ENCODE measurements at regions not wholly inside any gene's neighbourhood (a gene's known extent, or its start where the extent isn't known, plus 50 kb on each side); places are given as distances from the start of the nearest gene placed in this dataset.

DNA sequence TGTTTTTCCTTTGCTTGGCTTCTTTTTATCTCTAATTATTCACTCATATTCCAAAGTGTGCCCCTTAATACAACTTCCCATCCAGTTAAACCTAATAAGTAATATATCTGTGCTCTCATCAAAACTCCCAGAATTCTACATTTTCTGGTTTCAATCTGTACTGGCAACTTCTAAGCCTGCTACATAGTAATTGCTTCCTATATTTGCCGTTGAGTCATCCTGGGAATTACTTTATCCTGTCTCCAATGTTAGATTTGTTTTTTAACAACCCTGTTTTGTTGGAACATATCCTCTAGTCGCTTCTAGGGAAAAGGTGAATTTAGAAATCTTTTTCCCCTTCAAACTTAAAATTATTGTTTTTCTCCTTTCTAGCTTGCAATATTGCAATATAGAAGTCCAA is 620.5 kb upstream of the PKN2 start:
- DNase-seq (ENCODE audit: low read depth): no peak

DNA sequence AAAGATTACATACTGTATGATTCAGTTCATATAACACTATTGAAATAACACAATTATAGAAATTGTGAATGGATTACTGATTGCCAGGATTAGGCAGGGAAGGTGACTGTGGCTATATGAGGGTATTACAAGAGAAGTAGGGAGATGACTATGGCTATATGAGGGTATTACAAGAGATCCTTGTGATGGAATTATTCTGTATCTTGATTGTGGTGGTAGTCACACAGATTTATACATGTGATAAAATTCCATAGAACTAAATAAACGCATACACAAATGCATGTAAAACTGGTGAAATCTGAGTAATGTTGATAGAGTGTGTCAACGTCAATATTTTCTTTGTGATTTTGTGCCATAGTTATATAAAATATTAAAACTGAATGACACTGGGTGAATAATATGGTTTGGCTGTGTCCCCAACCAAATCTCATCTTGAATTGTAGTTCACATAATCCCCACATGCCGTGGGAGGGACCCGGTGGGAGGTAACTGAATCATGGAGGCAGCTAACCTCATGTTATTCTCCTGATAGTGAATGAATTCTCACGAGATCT is 615.6 kb upstream of the PKN2 start:
- no peak for DNase-seq (ENCODE audit: low read depth)

DNA sequence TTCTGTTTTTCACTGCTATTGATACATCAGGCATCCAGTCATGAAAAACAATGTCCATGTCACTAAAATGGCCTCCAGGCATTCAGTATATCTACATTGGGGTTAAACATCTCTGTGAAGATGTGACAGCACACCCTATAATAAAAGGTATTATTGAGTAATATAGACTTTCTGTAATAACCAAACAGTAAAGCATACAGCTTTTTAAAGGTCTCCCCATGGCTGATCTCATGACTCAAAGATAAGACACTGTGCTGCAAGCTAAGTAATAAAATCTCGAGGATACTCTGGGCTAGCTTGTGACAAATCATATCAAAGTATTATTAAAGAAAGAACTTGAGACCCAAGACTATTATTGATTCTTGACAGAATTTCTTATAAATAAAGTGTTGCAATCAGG is 613.1 kb upstream of the PKN2 start:
- no peak for DNase-seq (ENCODE audit: low read depth)

DNA sequence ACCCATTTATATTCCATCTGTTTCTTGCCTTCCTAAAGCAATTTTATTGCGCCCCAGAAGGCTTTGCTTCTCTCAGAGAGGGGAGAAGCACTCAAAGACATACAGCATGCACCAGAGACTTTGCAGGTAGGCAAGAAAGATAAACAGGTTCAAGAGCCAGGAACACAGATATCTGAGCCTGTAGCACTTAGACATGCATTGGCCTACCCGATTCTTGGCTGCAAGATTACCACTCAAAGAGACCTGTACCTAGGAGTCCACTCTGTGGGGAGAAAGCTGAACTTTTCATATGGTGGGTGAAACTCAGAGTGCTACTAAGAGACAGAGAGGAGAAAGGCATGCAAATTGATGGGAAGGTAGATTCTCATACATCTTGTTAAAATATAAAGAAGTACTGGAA is 609.4 kb upstream of the PKN2 start:
- no peak for DNase-seq (ENCODE audit: low read depth)

DNA sequence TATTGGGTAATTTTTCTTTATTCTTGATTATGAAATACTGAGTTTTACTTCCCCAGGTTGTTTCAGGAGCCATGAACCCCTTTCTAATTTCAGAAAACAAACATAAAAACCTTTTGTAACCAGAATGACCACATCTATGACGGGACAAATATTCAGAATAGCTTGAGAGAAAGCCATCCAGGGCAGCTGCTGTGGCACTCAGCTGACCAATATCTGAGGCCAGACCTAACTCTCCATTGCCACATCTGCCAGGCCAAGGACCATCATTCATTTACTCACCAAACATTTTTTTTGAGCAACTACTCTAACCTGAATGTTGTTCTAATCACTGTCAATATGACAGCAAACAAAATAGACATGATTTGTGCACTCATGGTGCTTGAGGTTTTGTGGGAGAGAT is 608.3 kb upstream of the PKN2 start:
- DNase-seq (ENCODE audit: low read depth): no peak

DNA sequence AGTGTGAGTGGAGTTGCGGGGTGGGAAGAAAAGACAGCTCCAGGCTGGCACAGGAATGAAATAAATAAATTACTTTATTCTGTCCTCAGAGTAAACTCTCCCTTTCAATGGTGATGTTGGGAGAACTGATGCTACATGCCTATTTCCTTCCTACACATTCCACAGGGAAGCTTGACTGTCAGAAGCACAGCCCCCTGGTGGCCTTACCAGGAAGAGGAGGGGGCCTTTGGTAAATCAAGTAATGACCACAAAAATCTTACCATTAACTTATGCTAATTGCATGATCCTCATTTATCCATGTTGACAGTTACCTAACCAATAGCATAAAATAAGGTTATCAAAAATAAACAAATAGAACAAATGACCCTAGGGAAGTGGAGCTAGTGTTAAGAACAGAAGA is 605.0 kb upstream of the PKN2 start:
- peak; percentile 18 for DNase-seq (ENCODE audit: low read depth)

DNA sequence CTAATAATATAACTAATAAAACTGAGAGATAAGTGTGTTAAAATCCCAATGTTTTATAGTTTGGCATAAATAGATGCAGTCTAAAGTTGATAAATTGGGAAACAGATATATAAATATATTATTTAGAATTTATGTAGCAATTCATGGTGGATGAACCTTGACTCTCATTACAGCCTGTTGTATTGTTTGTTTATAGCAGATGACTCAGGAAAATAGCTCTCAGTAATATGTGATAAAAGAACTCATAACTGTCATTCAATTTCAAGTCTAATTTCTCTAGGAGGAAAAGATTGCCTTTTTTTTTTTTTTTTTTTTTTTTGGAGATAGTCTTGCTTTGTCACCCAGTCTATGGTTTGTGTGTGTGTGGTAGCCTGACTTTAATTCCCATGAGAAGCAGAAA is 603.2 kb upstream of the PKN2 start:
- no peak for DNase-seq (ENCODE audit: low read depth)

DNA sequence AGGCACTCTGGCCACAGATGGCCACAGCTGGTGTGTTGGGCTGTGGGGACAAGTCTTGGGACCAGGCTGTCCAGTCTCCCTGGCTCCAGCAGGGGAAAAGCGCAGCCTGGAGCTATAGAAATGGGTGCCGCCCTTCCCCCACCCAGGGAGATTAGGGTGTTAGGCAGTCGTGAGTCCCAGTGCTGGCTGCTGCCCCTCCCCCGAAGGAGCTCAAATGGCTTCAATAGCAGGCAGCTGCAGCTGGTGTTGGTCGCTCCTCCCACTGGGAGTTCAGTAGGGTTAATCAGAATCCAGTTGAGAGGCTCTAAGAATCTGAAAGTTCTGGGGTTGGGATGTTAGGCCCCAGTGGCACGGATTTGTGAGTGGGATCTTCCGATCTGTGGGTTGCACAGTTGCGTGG is 595.6 kb upstream of the PKN2 start:
- DNase-seq (ENCODE audit: low read depth): no peak

DNA sequence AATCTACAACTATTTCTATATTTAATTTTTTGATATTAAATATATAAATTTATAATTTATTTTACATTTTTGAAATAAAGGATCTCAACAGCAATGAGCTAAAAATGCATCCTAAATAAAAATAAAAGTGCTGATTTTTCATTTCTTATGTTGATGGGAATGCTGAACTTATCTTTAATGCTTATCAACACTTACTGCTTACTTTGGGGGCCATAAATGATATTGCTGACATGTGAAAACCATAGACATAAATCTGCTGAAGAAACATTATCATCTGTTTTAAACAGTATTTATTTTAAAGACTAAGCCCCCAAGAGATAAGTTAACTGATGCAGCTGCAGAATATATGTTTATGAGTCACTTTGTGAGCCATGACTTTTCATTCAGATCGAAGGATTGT is 594.1 kb upstream of the PKN2 start:
- no peak for DNase-seq (ENCODE audit: low read depth)

DNA sequence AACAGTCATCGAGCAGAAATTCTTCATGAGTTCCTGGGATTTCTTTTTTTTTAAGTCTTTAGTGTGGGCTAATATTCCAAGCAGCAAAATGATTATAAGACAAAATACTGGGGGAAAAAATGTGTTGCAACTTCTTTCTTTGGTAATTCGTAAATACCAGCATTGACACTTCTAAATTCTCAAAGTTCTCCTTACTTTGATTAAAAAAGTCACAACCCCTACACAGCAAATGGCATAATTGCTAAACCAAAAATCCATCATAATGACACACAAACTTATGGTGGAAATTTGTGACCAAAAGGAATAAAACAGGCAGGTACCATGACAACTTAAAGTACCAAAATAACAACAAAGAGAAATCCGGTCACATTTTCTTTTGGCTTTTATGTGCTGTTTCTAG is 585.2 kb upstream of the PKN2 start:
- no peak for DNase-seq (ENCODE audit: low read depth)

DNA sequence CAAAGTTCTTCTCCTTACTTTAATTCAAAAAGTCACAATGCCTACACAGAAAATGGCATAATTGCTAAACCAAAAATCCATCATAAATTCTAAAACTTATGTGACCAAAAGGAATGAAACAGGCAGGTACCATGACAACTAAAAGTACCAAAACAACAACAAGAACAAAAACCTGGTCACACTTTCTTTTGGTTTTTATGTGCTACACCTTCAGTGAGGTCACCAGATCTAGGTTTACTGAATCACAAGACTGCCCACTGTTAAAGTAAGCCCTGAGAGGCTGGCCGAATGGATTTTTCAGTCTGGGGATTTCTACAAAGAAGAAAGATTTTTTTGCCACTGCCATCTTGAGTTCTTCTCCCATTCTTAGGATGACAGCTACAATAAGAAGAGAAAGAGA is 583.0 kb upstream of the PKN2 start:
- no peak for DNase-seq (ENCODE audit: low read depth)

DNA sequence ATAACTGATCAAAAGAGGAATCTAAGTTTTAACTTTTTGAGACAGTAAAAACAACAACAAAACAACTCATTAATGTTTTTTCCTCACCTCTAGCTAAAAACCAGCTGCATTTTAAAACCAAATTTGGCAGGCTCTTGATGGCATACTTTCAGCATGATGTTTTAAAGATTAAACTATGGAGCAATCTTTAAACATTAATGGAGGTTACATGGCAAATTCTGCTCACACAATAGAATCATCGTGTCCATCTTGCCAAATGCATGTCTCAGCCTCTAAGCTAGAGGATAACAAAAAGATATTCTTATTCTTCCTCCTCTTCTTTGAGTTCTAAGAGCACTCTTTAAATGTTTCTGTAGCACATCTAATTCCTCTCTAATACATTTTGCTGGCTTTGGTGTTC is 579.8 kb upstream of the PKN2 start:
- no peak for DNase-seq (ENCODE audit: low read depth)

DNA sequence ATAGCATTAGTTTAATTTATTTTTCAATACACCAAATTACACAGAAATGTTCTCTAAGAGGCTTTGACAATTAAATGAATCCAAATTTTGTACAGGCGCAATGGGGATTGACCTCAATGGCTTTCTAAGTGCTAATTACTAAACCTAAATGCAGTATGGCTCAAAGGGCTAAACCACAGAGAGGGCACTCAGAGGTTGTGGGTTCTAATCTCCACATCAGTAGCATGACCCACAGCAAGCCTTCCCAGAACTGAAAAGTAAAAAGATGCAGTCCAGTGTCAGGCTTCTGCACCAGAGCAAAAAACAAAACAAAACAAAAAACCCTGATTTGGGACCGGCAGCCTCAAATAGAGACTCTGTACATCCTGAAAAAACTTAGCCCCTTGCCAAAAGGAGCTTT is 579.2 kb upstream of the PKN2 start:
- no peak for DNase-seq (ENCODE audit: low read depth)

DNA sequence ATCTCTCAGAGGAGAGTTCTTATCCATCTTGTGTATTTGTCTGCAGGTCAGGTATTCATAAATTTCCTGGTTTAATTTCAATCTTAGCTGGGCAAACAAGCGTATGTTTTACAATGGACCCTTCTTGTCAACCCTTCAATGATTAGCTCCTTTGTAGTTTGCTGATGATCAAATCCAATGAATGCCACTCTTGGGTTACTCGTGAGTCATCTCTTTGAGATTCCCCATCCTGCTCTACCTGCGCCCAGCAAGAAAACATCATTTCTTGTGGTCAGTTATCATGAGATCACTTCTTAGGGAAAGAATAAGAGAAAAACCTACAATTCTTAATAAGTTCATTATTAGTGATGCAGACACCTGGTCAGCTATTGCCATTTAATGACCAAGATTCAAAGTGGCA is 572.3 kb upstream of the PKN2 start:
- DNase-seq (ENCODE audit: low read depth): no peak

DNA sequence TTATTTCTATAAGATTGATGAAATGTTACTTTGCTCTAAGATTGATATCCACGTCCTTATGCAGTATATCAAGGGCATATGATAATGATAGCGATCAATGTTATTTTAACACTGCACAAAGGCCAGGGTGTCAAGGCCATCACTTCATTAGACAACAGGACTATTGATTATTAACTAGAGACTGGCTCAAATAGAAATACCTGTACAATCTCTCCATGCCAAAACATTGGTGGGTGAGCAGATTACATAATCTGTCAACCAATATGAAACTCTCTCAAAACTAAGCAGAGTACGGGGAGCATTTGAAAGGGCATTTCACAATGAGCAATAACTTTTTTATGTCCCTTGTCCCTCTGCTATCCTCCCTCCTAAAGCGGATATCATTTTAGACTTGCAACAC is 566.5 kb upstream of the PKN2 start:
- no peak for DNase-seq (ENCODE audit: low read depth)

DNA sequence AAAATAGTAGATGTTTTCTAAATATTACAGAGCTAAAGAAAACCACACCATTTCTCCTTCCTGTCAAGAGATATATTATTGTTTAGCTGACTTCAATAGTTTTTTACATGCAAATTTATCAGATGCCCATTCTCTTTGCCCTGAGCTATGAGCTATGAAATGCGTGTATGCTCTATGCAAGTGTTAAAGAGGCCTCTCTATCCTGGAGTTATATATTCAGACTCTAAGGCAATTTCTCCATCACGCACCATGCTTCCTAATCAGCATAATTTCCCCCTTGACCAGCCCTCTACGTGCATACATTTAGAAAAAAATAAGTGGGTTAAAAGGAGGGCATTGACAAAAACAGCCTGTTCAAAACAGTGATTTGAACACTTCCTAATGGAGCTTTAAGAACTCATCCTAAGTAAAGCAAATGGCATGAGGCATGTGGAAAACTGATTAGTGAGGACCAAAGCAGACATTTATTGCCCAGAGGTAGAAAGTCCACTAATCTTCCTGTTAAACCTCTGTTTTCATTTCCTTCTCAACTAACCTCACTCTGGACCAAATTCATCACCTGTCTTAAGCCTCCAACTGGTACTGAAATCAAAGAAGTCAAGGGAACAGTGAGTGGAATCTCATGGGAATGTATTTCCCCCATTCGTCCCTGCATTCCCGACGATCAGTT is 565.8 kb upstream of the PKN2 start:
- no peak for DNase-seq (ENCODE audit: low read depth)

DNA sequence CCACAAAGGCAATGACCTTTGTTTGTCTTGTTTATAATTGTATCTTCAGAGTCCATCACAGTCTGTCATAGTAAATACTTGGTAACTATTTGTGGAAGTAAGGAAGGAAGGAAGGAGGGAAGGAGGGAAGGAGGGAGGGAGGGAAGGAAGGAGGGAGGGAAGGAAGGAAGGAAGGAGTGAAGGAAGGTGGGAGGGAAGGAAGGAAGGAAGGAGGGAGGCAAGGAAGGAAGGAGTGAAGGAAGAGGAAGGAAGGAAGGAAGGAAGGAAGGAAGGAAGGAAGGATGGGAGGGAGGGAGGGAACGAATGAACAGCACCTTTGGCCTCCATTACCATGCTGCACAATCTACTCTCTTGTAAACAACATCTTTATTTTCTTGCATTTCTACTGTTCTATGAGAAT is 559.5 kb upstream of the PKN2 start:
- DNase-seq (ENCODE audit: low read depth): no peak

DNA sequence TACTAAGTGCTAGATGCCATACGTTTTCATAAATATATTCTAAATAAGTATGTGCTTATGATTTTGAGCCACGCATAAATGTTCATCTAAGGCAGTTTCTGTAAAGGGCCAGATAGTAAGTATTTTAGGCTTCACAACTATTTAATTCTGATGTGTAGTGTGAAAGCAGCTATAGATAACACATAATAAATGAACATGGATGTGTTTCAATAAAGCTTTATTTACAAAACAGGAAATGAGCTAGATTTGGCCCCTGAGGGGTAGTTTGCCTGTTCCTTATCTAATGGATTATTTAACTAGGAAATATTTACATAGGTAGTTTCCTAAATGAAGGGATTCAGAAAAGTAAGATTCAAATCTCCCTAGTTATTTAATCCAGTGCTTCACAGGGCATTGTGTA is 557.6 kb upstream of the PKN2 start:
- no peak for DNase-seq (ENCODE audit: low read depth)

DNA sequence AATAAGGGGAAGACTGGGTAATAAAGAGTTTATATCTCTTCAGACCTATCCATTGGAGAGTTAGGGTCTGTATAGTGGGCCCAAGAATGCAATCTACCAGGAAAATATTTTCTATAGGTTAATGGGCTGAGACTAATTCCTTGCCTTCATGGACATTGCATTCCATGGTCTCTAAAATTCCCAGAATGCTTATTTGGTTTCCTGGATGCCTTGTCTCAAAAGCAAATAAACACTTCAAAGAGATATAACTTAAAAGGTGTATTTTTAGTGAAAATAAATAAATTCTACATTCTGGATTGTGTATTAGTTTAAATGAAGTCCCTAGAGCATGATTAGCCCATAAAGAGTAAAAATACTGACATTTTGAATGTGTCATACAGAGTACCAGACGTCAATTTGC is 550.1 kb upstream of the PKN2 start:
- no peak for DNase-seq (ENCODE audit: low read depth)

DNA sequence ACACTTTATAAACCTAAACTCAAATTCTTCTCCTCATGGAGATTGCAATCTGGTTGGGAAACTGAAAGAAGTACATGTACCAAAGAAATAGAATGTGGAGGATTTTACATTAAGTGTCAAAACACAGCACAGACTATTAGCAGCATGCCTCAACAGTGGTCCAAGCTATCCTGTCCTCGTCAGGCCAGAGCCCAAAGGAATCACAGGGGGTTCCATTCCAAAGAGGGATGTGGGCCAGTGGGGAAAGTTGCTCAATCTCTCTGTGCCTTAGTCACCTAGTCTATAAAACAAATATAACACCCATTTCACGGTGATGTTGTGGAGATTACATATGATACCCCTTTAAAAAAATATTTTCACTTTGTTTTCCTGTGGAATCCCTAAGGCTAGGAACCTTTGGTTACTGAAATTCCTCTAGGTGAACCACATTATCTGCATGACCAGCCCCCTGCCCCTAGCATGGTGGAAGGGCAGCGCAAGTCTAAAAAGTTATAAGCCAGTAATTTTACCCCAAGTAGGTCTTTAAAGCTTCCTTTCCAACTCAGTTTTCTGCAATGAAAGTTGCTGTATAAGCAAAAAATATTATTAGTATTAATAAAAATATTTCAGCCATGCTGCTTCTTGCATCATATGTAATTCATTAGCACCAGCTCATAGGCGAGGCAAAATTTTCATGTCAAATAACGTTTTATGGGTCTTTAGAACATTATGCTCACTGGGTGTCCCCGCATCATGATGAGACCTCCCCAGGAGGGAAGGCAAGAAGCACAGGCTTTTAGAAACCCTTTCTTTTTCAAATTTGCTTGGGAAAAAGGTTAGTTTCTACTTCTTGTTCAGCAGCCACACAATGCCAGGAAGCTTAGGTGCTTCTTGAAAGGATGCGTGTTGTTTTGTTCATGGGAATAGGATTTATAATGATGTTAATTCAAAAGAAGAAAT is 548.8 kb upstream of the PKN2 start:
- DNase-seq (ENCODE audit: low read depth): no peak

DNA sequence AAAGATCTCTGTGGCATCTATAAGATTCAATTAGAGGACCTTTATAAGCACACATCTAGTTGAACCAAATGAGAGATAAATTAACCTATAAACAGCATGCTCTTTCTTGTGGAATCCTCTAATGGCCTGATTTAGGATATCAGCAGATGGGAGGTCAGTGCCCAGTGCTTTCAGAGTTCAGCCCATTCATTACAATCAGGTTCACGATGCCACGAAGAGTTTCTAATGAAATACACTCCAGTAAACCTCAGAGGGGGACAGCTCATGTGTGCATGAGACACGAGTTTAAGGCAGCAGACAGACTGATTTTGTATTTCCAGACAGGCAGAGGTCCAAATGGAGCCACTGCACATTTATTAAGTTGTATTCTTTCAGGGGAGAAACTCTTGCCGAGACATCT is 544.4 kb upstream of the PKN2 start:
- no peak for DNase-seq (ENCODE audit: low read depth)

DNA sequence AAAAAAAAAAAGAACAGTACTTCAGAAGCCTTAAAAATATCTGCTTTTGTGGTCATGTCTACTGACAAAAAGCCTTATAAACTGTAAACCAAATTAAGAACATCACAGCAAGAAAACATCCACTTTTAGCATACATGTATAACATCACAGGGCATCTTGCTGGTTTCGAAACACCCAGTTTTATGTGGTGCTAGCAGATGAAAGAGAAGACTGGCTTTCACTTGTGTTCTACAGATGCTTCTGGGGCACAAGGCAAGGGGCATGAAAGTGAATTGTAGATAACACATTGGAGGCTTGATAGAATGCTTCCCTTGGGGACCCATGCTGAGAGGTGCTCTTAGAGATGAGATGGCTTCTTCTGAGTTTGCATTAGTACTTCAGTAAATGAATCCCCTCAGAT is 543.7 kb upstream of the PKN2 start:
- no peak for DNase-seq (ENCODE audit: low read depth)

DNA sequence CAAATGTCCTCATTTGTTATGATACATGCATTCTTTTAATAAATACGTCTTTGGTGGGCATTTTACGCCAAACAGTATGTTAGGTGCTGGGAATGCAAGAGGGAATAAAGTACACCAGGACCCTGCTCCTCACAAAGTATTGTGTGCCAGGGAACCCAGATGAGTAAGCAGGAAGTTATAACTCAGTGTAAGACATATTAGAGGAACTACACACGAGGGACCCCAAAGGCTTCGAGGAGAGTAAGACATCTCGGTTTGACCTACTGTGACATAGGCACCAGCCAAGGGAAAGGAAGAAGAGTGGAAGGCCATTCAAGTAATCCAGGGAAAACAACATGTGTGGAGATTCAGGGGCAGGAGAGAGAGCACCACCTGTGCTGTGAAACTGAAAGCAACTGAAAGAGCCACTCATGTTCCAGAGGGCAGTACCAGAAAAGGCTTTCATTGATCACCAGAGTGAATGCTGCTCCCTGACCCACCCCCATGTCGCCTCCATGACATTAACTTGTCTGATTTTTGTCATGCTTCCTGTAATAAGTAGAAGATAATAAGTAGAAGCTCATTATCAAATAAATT is 542.5 kb upstream of the PKN2 start:
- DNase-seq (ENCODE audit: low read depth): no peak
